IPS-20b (cell line): ENCODE measurements at regions not wholly inside any gene's neighbourhood (a gene's known extent, or its start where the extent isn't known, plus 50 kb on each side); places are given as distances from the start of the nearest gene placed in this dataset.
"Not testable (repeated sequence)": the region's sequence is repeated elsewhere in the genome, so short reads cannot be mapped to it uniquely, and the experiment has no call there.

ENCODE experiments used
- H3K27ac ChIP-seq: one replicate; pipeline ENCODE4 v1.5.1; 2013; ENCODE audit warnings: low read length
- H3K27me3 ChIP-seq: 2 replicates; pipeline ENCODE4 v1.6.1; 2013; ENCODE audit warnings: mild to moderate bottlenecking, low read length, inconsistent platforms; ENCODE audit not compliant: insufficient read depth
- H3K36me3 ChIP-seq: 2 replicates; pipeline ENCODE4 v1.6.1; 2013; ENCODE audit warnings: low read depth, mild to moderate bottlenecking, inconsistent platforms, low read length, moderate library complexity; ENCODE audit not compliant: insufficient read depth
- H3K4me1 ChIP-seq: 2 replicates; pipeline ENCODE4 v1.6.1; 2013; ENCODE audit warnings: mild to moderate bottlenecking, control low read depth, inconsistent platforms, low read length, moderate library complexity; ENCODE audit not compliant: insufficient read depth
- H3K4me3 ChIP-seq: 2 replicates; pipeline ENCODE4 v1.5.1; 2013; ENCODE audit warnings: mild to moderate bottlenecking, low read length, inconsistent platforms
- H3K9ac ChIP-seq: 2 replicates; pipeline ENCODE4 v1.6.1; 2013; ENCODE audit warnings: low read depth, mild to moderate bottlenecking, inconsistent platforms, low read length, moderate library complexity
- H3K9me3 ChIP-seq: 2 replicates; pipeline ENCODE4 v1.6.1; 2013; ENCODE audit warnings: mild to moderate bottlenecking, low read depth, low read length, inconsistent platforms; ENCODE audit not compliant: insufficient read depth

DNA sequence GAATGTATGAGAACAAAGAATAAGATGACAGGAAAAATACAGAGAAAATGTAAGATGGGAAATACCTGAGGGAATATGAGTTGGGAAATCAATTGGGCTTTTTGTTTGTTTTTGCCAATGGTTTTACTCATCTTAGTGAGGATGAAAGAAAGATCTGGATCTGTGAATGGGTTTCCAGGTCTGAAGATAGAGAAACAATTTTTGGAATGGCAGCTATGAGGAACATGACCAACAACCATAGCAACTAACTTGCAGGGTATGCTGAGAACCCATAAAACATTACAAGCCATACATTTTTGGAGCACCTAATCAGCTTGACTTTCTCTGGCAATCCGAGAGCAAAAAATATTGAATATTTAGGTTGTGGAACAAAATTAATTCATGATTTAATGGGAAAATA, 290.0 kb downstream of the KCTD12 start:
- no peak overlapping the region for H3K9ac ChIP-seq
- no peaks in the 10 kb centered on the region for H3K9me3 ChIP-seq
- no peak overlapping the region for H3K27ac ChIP-seq
- H3K36me3 ChIP-seq = no peaks in the 10 kb centered on the region
- H3K4me1 ChIP-seq = no peaks in the 10 kb centered on the region
- H3K27me3 ChIP-seq = no peaks in the 10 kb centered on the region
- H3K4me3 ChIP-seq = no peak overlapping the region

DNA sequence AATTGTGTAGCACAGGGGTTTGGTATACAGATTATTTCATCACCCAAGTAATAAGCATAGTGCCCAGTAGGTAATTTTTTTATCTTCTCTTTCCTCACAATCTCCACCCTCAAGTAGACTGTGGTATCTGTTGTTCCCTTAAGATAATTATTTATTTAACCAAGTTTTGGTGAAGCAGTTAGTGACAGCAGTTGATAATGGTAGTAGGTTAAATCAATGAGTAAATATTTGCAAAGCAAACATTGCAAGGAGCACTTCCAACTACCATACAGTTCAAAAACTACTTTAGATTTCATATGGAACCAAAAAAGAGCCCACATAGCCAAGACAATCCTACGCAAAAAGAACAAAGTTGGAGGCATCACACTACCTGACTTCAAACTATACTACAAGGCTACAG, 291.8 kb downstream of the KCTD12 start:
- Histone ChIP-seq H3K9ac (no peak overlapping the region), H3K9me3 (no peaks in the 10 kb centered on the region), H3K27me3 (no peaks in the 10 kb centered on the region), H3K4me1 (no peaks in the 10 kb centered on the region), H3K27ac (no peak overlapping the region), H3K36me3 (no peaks in the 10 kb centered on the region), H3K4me3 (no peak overlapping the region)

DNA sequence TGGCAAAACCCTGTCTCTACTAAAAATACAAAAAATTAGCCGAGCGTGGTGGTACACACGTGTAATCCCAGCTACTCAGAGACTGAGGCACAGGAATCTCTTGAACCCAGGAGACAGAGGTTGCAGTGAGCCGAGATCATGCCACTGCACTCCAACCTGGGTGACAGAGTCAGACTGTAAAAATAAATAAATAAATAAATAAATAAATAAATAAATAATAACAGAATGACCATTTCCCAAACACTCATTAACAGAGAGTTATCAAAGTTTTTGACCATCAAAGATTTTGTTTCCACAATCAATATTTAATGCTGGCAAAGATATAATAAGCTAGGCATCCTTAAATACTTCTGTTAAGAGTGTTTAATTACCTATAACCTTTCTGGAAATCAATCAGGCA, 299.4 kb downstream of the KCTD12 start:
- no peaks in the 10 kb centered on the region for H3K9me3 ChIP-seq
- no peak overlapping the region for H3K4me3 ChIP-seq
- no peak overlapping the region for H3K27ac ChIP-seq
- no peaks in the 10 kb centered on the region for H3K36me3 ChIP-seq
- H3K27me3 ChIP-seq = no peaks in the 10 kb centered on the region
- no peaks in the 10 kb centered on the region for H3K4me1 ChIP-seq
- no peak overlapping the region for H3K9ac ChIP-seq

DNA sequence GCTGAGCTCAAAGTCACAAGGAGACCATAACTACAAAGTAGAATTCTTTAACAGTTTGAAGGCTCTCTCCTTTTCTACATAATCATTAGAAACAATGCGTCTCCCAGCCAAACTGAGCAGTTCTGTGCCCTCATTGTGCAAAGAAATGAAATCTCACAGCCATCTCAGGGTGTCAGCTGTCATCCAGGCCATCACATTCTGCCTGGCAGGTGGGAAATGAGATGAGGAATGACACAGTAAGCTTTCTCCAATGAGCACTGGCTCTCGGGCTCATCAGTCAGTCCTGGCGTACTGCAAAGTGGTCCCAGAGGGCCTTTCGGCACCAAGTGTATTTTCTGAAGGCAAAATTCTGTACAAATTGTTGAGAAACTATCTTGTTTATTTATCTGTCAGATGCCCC, 306.5 kb downstream of the KCTD12 start:
- Histone ChIP-seq H3K36me3 (no peaks in the 10 kb centered on the region), H3K4me1 (no peaks in the 10 kb centered on the region), H3K4me3 (no peak overlapping the region), H3K9ac (no peak overlapping the region), H3K9me3 (peaks cover 20% of the 10 kb centered on the region), H3K27me3 (no peaks in the 10 kb centered on the region), H3K27ac (no peak overlapping the region)

DNA sequence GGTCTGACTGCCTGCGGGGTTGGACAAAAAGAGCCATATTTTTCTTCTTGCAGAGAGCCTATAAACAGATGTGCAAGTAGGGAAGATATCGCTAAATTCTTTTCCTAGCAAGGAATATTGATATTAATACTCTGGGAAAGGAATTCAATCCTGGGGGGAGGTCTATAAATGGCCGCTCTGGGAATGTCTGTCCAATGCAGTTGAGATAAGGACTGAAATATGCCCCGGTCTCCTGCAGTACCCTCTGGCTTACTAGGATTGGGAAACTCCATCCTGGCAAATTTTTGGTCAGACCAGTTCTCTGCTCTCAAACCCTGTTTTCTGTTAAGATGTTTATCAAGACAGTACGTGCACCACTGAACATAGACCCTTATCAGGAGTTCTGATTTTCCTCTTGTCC, 310.6 kb downstream of the KCTD12 start:
- H3K27me3 ChIP-seq, H3K9ac ChIP-seq, H3K27ac ChIP-seq, H3K4me3 ChIP-seq, H3K36me3 ChIP-seq: not testable (repeated sequence)
- peaks cover 24% of the 10 kb centered on the region for H3K9me3 ChIP-seq
- peaks cover 11% of the 10 kb centered on the region; the same call in 1 of the 2 replicates for H3K4me1 ChIP-seq

DNA sequence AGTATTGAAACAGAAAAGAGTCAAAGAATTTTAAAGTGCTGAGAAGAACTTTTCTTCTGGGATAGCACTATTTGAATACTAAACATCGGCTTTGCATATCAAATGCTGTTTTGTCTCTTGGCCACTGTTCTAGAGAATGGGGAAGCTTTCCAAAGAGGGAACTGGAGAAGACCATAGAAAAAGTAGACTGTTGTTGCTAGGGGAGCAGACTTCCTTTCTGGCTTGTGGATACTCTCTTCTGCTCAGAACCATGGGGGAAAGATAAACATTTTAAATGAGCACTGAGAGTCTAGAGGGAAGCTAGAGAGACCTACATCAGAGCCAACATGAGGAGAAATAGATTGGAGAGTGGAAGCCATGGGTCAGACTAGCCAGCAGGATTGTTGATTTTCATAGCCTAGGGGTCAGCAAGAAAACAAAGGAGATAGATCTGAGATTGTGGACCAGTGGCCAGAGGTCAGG, 315.7 kb downstream of the KCTD12 start:
- H3K27me3 ChIP-seq = no peaks in the 10 kb centered on the region
- no peaks in the 10 kb centered on the region for H3K36me3 ChIP-seq
- H3K9ac ChIP-seq = no peak overlapping the region
- H3K9me3 ChIP-seq = peaks cover 10% of the 10 kb centered on the region; the same call in 1 of the 2 replicates
- no peak overlapping the region for H3K27ac ChIP-seq
- H3K4me3 ChIP-seq = no peak overlapping the region
- H3K4me1 ChIP-seq = peaks cover 16% of the 10 kb centered on the region

DNA sequence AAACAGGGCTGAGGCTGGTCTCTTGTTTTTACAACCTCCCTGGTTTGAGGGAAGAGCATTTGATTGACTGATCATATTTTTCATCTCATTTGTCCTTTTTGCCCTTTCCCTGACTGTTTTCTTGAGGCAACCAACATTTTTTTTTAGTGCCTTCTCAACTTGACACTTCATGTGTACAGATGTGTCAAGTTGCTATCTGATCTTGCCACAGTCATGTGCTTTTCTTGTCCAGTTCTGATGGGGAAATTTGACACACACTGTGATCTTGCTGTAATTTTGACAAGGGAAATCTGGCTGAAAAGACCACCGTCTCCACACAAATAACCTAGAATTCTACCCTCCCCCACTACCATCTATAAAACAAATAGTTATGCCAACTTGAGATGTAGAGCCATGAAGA, 329.6 kb downstream of the KCTD12 start:
- H3K9me3 ChIP-seq = no peaks in the 10 kb centered on the region
- H3K36me3 ChIP-seq = no peaks in the 10 kb centered on the region
- no peak overlapping the region for H3K4me3 ChIP-seq
- no peaks in the 10 kb centered on the region for H3K27me3 ChIP-seq
- no peaks in the 10 kb centered on the region for H3K4me1 ChIP-seq
- no peak overlapping the region for H3K27ac ChIP-seq
- no peak overlapping the region for H3K9ac ChIP-seq

DNA sequence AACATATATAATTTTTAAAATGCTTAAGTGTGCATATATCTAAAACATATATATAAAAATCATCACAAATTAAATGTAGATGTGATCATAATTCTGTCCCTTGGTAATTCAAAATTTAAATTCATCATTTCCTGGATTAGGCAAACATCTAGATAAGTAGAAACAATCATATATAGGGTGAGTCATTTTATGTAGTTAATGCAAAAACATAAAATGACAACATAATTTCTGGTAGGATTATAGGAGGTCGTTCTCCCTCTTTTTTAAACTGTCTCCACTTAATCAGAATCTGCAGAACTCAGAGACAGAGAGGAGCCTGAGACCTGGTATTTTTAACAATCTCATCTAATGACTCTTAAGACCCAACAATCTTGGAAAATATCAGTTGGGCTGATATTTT, 333.4 kb downstream of the KCTD12 start:
- Histone ChIP-seq H3K4me3 (no peak overlapping the region), H3K4me1 (no peaks in the 10 kb centered on the region), H3K27me3 (no peaks in the 10 kb centered on the region), H3K9me3 (no peaks in the 10 kb centered on the region), H3K9ac (no peak overlapping the region), H3K36me3 (no peaks in the 10 kb centered on the region), H3K27ac (no peak overlapping the region)

DNA sequence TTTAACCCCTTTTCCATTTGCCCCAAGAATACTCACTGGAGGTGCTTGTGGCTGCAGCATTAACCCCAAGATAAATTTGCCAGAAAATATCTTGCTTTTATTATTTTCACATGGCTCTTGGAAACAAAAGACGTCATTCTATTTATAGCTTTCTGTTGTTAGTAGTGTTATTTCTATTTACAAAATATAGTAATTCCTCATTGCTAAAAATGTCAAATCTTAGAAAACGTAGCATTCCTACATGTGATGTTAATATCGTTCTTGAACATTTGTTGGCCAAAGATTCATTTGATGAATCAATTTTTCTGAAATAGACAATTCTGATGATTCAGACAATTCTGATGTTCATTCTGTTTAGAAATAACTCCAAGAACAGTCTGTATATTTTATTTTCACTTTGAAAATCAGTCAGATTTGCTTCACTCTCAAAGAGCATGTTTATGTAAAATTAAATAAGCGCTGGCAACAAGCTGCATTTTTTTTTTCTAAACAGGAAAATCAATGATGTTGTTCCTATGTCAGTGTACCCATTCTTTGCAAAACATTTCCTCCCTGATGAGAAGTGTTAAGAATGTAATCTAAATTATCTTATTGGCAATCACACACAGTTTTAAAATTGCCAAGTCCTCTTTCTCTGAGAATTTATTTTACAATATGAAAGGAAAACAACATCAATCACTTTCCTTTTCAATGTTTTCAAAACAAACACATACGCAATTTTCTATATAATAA, 334.0 kb downstream of the KCTD12 start:
- no peaks in the 10 kb centered on the region for H3K4me1 ChIP-seq
- no peaks in the 10 kb centered on the region for H3K9me3 ChIP-seq
- no peaks in the 10 kb centered on the region for H3K27me3 ChIP-seq
- H3K4me3 ChIP-seq = no peak overlapping the region
- no peaks in the 10 kb centered on the region for H3K36me3 ChIP-seq
- H3K27ac ChIP-seq = no peak overlapping the region
- no peak overlapping the region for H3K9ac ChIP-seq

DNA sequence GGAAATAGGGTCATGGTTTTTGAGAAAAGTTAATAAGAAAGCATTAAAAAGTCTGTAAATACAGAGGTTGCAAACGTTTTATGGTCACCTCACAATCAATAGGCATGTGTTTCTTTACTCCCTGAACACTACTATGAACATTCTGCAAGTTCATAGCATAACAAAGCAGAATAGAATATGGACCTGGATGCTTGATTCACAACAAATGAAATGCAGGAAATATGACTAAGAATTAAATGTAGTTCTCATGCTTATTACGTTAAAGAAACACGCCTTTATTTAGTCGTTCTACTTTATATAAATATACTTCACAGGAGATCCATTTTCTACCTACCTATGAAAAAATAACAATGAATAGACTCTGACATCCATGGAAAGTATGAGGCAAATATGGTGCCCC, 344.0 kb downstream of the KCTD12 start:
- Histone ChIP-seq H3K9me3 (no peaks in the 10 kb centered on the region), H3K9ac (no peak overlapping the region), H3K36me3 (no peaks in the 10 kb centered on the region), H3K4me3 (no peak overlapping the region), H3K27me3 (no peaks in the 10 kb centered on the region), H3K4me1 (no peaks in the 10 kb centered on the region), H3K27ac (no peak overlapping the region)

DNA sequence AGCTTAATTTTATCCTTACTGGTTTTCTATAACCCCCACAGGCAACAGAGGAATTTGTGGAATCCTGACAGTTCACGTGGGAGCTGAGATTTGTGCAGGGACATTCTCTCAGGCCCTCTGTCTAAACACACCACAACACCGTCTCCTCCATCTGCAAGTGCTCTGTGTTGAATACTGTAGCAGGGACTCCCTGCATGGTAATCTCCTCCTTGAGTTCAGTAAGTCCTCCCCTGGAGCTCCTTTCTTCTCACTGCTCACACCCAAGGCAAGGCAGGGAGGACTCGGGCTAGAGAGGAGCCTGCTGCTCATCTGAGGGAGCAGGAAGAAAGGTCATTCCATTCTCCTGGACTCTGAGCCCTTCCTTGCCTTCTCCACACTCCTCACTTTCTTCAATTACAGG, 348.2 kb downstream of the KCTD12 start:
- H3K27ac ChIP-seq = no peak overlapping the region
- no peak overlapping the region for H3K9ac ChIP-seq
- H3K9me3 ChIP-seq = no peaks in the 10 kb centered on the region
- H3K27me3 ChIP-seq = no peaks in the 10 kb centered on the region
- H3K36me3 ChIP-seq = no peaks in the 10 kb centered on the region
- H3K4me3 ChIP-seq = no peak overlapping the region
- H3K4me1 ChIP-seq = no peaks in the 10 kb centered on the region

DNA sequence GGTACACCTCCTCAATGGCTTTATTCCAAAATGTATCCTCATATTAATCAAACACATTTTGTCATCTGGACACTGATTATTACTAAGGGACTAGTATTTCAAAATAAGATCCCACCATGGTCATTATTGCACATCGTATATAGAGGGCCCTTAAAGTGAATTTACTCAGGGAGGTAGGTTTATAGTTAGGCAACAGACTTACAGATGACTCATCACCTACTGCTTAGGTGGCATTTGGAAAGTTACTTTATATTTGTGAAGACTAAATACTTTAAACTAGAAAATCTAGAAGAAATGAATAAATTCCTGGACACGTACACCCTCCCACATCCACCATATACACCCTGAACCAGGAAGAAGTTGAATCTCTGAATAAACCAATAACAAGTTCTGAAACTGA, 353.0 kb downstream of the KCTD12 start:
- Histone ChIP-seq H3K9ac (no peak overlapping the region), H3K4me3 (no peak overlapping the region), H3K36me3 (no peaks in the 10 kb centered on the region), H3K27me3 (no peaks in the 10 kb centered on the region), H3K9me3 (no peaks in the 10 kb centered on the region), H3K4me1 (no peaks in the 10 kb centered on the region), H3K27ac (no peak overlapping the region)
